ENCODE measurements at regions not wholly inside any gene's neighbourhood (a gene's known extent, or its start where the extent isn't known, plus 50 kb on each side); places are given as distances from the start of the nearest gene placed in this dataset.

DNA sequence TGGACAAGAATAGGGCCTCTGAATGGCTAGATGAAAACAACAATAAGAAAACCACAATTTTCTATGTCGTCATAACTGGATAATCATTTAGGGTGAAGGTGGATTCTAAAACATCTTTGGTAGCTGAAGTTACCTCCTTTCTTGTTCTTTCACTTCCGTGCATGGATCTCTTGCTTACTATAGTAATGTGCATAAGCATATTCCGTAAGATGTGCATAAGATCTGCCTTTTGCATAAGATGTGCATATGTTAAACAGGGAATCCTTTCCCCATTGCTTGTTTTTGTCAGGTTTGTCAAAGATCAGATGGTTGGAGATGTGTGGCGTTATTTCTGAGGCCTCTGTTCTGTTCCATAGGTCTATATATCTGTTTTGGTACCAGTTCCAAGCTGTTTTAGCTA, 353.6 kb downstream of the MTX2 start:
- no peak for DNase-seq

DNA sequence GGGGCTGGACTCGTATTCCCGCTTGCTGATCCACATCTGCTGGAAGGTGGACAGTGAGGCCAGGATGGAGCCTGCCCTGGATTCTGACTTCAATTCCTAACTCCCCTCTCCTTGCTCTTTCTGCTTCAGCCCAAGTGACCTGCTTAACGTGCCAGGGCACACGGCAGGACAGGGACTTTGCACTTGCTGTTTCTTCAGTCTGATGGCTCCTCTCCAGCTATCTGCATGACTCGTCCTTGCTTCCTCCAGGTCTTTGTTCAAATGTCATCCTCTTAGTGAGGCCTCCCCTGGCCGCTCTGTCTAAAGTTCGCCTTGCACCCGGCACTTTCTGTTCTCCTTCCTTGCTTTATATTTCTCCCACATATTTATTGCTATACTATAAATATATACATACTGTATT, 357.6 kb downstream of the MTX2 start:
- DNase-seq = no peak

DNA sequence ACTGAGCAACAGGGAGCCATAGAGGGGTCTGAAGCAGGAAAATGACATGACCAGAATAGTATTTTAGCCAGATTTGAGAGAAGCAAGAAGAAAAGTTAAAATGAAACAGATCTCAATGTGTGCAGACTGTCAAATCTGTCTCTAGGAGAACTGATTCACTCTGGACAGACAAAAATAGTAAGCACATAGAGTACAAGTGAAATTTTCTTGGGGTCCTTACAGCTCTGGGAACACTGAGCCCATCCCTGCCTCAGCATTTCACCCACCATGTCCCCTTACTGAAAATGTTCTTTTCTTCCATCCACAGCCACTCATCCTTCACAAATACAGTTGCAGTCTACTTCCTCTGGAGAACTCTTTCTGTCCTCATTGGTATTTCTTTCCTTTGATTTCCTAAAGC, 359.2 kb downstream of the MTX2 start:
- DNase-seq = no peak

DNA sequence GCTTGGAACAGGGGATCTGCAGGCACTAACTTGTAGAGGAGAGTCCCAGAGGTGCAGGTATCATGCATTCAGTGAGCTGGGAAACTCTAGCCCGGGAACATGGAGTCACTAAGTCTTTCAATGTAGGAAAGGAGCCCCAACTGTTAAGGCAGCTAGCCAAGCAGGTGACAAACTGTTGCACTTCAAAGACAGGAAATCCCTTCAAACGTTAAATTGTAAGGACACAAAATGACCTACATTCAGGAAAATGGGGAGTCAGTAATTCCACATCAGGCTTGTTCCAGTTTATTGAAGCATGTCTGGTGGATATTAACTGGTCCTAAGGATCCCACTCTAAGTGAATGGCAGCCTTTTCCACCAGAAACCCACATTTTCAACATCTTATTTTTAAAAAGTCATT, 364.5 kb downstream of the MTX2 start:
- no peak for DNase-seq

DNA sequence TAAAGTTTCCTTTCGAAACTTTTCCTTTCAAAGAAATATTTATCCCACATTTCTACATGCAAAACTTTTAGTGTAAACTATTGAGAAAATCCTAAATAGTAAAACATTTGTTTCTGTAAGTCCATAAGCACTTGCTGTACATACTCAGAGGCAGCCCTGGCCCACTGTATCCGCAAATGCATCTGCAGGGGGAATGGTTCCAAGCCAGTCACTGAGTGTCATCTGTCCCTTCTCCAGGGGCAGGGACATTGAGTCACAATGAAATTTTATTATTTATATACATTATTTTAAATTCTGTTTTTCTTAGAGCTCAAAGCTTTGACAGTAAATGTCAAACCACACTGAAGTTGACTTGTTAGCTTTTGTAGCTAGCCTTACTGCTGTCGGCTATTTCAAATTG, 367.2 kb downstream of the MTX2 start:
- DNase-seq = no peak

DNA sequence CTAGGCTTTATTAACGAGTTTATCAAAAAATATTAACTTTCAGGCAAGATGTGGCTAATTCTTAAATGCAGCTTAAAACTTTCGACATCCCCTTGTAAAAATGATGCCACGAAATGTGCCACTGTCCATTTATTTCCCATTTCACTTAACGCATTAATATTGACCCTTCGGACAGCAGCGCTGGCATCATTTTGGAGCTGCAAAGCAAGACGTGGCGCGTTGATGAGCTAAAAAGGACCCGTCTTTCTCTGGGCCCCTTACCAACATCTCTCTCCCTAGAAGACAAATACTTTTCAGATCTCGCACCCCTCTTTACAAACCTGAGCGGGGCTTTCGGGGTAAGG, 367.9 kb downstream of the MTX2 start:
- no peak for DNase-seq

DNA sequence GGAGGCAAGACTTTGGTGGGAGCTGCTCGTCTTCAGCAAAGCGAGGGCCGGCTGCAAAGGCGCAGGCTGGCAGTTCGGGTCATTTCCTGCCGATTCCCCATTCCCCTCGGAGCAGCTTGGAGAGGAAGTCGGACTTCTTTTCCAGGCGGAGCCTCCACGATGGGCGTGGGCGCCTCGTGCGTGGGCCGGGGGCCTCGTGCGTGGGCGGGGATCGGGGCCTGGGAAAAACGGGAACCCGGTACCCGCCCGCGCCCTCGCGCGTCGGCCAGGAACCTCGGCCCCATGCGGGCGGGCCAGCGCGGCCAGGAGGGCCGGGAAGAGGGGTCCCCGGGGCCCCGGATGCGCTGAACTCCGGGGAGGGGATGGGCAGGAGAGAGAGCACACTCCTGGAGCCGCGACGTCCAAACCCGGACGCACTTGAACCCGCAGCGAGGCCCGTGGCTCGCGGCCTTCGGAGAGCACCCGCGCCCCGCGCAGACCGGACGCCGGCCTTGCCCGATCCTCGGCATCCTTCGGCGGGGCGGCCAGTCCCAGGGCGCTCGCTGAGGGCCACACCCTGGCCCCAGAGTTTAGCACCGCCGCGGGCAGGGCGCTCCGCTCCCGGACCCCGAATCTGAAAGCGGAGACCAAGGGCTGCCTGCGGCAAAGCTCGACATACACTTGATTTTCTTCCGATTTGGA, 368.4 kb downstream of the MTX2 start:
- no peak for DNase-seq

DNA sequence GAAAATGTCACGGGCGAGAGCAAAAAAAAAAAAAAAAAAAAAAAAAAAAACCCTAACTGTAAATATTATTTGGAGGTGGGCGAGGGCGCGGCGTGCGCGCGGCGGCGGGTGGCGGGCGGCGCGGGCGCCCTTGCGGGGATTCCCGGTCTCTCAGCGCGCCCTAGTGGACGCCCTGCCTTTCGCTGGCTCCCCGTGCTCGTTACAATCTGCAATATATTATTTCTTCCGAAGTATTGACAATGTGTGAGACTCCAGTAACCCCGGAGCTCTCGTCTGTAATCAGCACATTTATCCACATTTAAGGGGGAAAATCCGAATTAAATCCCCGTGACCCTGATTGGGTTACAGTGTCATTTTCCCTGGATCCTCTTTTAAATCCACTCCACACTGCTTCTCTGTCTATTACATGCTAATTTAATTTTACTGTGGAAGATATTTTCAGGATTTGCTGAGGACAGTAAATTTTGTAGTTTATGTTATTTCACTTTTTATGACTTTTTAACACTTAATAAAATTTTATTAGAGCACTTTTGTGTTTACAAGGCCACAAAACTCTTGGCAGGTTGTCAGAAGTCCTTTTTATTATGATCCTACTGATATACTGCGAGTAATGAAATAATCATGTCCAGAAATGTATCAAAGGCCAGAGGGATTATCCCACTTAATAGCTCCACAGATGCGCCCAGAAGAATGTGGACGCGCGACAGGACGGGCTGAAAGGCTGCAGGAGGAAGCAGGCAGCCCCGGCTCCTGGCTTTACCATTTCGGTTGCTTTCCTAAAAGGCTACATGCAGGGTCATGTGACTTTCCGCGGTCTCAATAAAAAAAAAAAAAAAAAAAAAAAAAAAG, 369.1 kb downstream of the MTX2 start:
- peak; percentile 69 for DNase-seq

DNA sequence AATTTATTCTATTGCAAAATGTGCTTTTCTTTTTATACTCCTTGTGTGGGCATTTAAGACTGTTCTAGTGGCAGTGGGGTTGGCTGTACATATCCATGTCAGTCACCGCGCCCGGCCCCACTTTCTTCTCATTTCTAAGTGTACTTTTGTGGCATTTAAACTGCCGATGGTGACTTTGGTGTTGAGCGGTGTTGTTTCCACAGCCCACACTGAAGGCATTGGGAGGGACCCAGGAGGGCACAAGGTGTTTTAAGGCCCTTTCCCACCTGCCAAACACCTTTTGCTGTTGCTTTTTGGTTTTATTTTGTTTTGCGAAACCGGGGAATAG, 369.7 kb downstream of the MTX2 start:
- DNase-seq = no peak

DNA sequence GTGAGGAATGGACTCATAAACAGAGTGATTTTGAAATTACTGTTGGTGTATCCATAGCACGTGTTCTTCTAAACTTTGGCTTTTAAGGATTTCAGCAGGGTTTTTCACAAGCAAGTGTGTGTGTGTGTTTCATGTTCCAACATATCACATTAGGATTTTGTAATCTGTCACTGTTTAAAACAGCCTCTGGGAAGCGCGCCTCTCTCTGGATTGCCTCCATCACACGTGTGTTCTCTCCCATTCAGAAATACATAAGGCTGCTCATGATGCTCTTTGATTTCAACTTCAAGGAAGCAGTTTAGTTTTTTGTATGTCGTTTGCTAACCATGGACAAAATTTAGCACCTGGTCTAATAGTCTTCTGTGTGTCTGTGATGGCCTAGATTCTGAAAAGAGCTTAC, 370.4 kb downstream of the MTX2 start:
- no peak for DNase-seq

DNA sequence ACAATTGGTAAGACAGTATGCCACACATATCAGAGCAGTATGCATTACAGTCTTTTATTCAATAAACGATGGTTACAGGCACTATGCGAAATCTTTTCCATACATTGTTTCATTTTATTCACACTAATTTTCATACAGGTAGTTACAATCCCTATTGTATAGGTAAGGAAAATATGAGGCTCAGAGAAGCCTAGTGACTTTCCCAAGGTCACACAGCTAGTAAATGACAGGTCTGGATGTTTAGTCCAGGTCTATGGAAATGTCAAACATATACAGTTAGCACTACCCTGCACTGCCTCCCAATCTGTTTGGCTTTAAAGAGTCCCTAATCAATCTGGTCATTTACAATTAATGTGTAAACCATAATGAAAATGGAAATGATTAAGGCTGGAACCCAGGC, 372.2 kb downstream of the MTX2 start:
- no peak for DNase-seq

DNA sequence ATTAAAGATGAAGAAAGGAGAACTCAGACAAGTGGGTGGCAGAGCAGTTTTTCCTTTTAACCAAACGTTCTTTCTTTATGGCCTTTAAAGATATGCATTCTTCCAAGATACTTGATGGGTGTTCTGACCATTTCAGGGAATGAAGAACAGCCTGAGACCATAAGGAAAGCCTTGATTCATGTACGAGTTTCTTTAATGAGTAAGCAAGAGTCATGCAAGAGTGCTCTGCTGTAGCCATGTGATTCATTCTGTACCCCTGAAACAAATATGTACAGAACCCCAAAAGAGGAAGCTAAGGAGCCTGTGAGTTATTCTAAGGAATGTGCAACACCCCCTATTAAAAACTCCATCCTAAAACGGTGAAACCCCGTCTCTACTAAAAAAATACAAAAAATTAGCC, 372.8 kb downstream of the MTX2 start:
- no peak for DNase-seq

DNA sequence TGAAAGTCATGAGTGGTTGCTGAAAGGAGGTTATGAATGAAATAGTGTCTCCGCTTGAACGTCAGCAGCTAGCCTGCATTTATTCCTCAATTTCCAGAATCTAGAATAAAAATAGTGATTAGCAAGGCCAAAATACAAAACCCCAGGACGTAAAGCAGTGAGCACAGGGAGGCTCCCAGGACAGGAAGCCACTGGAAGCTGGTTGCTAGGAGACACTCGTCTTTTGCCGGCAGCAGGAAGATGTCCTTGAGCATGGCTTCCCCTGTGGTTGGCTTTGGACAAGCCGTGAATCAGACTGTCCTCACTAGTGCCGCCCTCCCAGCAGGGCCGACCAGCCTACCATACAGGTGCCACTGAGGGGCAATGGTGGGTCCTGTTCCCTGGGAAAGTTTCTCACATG, 374.4 kb downstream of the MTX2 start:
- DNase-seq = no peak

DNA sequence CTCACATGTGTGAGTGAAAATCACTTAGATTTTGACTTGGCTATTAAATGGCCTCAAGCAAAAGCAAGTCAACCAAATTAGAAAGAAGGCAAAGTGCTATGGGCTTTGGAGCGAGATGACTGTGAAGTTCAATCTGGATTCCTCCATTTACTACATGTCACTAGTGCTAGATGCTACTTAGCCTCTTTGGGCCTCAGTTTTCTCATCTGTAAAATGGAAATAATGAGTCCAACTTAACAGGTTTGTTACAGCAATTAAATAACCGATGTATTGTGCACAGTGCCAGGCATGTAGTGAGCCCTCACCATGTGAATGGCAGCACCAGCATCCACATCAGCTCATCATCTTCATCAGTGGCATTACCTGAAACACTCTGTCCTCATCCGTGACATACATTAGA, 376.3 kb downstream of the MTX2 start:
- DNase-seq = no peak

DNA sequence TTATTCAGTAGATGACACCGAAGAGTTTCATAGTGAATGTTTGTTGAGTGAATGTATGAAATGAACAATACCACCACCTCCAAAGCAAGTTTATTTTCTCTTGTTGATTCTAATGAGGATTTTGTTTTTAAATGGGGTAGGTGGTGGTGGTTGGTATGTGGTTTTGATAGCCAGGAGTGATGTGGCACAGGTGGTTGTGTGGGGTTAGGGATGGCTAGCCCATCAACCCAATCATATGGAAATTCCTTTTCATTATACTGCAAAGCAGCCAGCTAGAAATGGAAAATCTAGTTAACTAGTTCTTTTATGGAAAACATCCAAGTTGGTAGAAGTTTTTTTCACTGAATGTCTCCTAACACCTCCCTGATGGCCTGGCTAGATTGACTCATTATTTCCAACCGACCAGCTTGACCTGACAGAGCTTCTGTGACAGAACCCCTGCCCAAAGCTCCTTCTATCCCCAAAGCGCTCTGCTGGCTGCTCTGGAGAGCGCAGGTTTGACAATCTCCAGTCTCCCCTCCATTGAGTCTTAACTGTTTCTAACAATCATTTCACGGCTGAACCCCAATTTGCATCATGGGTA, 376.9 kb downstream of the MTX2 start:
- no peak for DNase-seq

DNA sequence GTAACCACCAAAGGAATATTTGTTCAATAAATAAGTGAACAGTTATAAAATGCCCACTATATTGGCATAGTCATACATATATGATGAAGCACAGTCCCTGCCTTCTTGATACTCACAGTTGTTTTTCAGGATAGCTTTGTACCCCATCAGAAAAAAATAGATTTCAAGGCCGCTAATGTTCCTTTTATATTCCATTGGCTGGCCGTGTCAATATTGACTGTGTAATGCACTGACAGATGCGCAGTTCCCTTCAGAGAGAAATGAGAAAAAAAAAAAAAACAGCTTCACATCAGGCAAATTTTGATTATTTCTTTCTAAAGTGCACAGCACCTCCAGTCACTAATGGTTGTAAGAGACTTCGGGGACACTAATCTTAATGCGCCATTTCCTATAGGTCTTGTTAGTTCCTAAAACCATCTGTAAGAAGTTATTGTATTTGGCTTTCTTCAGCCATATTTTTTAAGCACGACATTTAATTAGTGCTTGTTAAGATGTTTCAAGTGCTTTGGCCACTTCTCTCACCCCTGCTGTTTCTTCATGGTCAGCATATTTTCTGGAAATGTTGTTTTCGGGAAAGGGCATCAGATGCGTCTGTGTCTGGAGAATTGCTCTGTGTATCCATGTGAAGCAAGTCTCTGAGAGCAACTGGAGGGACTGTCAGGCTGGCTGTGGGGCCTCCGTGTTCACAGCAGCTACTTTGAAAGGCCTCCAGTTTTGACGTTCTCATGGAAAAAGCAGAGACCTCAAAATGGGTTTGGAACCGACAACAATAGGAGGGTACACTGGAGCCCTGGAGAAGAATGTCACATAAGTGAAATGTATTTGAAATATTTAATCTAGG, 378.3 kb downstream of the MTX2 start:
- no peak for DNase-seq

DNA sequence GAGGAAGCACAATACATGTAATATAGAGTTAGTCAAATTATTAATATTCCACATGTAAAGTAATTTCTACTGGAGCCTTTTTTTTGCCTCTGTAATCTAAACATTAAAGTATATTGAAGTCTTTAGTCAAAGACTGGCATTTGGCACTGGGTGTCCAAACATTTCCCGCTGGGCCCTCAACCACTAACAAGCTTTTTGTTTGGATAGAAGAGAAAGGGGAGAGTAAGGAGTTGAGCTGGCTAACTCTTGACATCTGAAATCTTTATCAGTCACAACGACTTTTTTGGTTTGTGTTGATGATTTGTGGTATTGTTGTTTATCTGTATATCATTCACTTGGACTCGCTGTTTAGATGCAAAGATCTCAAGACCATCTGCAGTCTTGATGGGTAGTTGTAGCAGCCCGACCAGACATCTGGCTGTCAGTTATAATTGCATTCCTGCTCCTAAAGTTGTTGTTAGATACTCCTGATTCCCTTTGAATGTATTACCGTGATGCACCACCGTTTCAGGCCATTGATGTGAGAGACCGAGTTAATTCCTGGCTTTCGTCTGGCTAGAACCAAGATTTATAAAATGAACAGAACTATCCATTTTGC, 379.6 kb downstream of the MTX2 start:
- DNase-seq = no peak

DNA sequence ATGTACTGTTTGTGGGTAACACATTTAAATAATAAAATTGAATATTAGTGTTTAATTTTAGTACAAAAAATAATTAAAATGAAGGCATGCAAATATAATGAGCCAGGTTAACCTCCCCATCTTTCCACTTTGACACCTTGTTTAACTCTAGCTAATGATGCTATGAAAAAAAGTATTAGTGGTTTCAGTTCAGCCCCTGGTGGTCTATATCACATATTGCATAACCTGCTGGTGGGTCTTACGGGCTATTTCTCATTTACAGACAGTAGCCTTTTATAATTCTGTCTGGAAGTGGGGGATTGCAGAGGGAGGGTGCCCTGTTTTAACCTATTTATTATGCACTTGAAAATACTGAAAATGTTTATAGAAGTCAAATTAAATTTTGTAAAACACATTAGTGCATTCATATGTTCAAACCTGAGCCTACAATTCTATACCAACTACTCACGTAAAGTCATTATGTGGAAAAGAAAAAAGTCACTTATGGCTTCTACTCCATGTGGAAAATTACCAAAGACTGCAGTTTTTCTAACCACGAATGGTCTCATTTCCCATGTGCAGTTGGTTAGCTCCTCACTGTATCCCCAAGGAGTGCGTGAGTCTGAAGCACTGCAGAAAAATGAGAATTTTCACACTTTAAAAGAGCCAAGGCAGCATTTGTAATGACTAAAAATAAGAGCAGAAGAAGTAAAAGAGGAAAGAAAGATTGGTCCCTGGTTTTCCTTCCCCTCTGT, 381.0 kb downstream of the MTX2 start:
- DNase-seq = no peak

DNA sequence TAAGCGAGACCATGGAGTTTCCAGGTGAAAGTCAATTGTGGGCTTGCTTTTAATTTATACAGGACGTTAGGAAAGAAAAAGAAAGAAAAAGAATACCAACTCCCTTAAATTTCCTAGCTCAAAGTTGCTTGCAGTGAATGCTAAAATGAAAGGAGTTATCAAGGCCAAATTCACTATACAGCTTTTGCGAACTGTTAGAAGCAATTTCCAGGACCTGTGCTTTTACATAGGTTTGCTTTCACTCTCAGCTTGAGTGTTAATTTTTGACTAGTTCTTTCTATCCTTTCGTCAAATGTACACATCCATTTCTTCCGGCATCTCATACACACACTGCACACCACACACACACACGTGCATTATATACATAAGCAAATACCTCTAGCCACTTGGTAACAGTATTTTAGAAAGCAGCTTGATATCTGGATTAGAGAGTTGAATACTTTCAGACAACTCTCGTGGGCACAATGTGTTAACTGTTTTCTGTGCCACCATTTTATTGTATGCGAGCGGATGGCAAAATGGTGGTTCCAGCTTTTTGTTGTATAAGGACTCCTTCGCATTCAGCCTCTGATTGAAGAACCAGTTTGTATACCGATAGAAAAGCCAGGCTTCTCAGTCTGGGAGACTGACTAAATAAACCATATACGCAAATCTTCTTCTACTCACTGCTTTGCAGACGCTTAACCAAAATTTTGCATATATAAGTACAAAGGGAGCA, 381.8 kb downstream of the MTX2 start:
- no peak for DNase-seq

DNA sequence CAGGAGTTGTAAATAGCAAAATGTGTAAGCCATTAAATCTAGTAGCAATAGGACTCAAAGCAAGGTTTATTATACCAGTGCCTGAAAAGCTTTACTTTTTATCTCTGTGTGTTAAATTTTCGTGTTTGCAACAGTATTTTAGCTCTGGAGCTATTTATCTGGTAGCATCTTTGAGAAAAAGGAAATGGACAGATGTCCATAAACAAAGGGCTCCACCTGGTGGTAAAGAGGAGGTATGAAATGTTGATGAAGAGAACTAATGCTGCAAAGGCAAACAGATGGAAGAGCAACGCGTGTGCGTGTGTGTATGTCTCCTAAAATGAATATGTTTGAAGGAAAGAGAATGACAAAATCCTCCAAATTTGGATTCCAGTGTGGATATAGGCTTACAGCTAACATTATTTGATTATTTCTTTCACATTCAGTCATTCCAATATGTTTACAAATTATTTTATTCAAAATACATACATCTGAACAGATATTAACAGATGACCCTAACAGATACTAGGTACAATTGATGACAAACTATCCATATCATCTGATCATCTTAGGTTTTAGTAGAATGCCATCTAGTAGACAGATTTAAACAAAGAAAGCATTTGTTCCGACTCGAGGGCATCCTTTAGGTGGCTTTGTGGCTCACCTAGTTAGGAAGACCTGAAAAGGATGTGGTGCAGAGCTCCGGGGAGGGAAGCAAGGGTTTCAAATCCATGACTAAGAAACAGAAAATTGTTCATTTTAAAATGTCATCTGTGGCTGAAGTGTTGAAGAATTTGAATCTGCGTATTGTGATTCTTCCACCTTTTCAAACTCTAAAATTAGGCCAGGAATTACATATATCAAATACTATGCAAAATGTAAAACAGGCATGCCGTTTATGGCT, 383.3 kb downstream of the MTX2 start:
- peak; percentile 80 for DNase-seq
